ENCODE measurements at regions not wholly inside any gene's neighbourhood (a gene's known extent, or its start where the extent isn't known, plus 50 kb on each side); places are given as distances from the start of the nearest gene placed in this dataset.

DNA sequence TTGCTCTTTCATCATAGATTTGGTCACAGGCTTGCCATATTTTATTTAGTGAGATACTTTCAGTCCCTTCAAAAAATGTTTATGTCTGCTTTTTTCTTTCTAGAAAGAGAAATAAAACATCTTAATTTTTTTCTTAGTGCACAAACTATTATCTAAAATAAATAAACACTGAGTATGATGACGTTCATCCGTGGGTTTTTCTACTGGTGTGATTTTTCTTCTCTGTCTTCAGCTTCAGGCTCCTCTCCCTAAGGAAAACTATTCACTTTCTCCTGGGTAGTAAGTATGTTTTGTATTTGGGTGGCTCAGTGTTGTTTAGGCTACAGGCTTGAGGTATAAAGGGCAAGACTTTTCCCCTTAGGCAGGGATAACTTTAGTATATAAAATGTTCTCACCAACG lies 154.7 kb downstream of the DACT1 start:
- Histone ChIP-seq H3K27me3 (replicated peaks in 1 of 4; ENCODE audit: control insufficient read depth in 3 of 4, extremely low read depth in 1 of 4, insufficient read depth in 3 of 4, low read length in 3 of 4) (peaks cover 0 to 4% (median 0%) of the 10 kb centered on the region in 4 experiments; a peak in 1 of 7 replicates), H3K23ac (ENCODE audit: insufficient read length) (no peak overlapping the region), H4K5ac (ENCODE audit: insufficient read length, low read depth, low read length) (no peak overlapping the region), H3K9ac (replicated peaks in 1 of 4; ENCODE audit: extremely low read depth in 1 of 4, low read depth in 3 of 4, low read length in 3 of 4) (no peak overlapping the region), H3K14ac (ENCODE audit: insufficient read length) (no peak overlapping the region), H3K56ac (replicated peaks; ENCODE audit: insufficient read length, low read depth, low read length) (no peak overlapping the region), H4K91ac (replicated peaks; ENCODE audit: insufficient read length, low read length) (no peak overlapping the region), H3K79me1 (ENCODE audit: low read depth, low read length) (no peaks in the 10 kb centered on the region), H2BK5ac (ENCODE audit: low read depth, low read length) (no peak overlapping the region), H2BK120ac (replicated peaks; ENCODE audit: low read depth, low read length) (no peak overlapping the region), H3K18ac (ENCODE audit: extremely low read depth, low read length) (no peak overlapping the region), H4K20me1 (replicated peaks in 1 of 2; ENCODE audit: control insufficient read depth in 1 of 2, insufficient read depth in 2 of 2, low read length in 2 of 2) (no peaks in the 10 kb centered on the region), H2BK12ac (ENCODE audit: low read depth, low read length) (no peak overlapping the region), H3K9me3 (ENCODE audit: insufficient read depth in 2 of 2, low read depth in 1 of 2, low read length in 1 of 2) (no peaks in the 10 kb centered on the region), H3K4me3 (ENCODE audit: extremely low read depth in 1 of 4, insufficient read depth in 2 of 4, low read depth in 3 of 4, low read length in 4 of 4) (no peak overlapping the region), H3K4me1 (replicated peaks in 1 of 4; ENCODE audit: control insufficient read depth in 3 of 4, insufficient read depth in 4 of 4, low read length in 3 of 4) (peaks cover 0 to 4% (median 2%) of the 10 kb centered on the region in 4 experiments; a peak in 5 of 7 replicates), H3K23me2 (ENCODE audit: low read depth, low read length) (no peaks in the 10 kb centered on the region; the same call in 1 of the 2 replicates), H3K4ac (replicated peaks; ENCODE audit: insufficient read length, low read depth, low read length) (no peak overlapping the region), H2BK20ac (ENCODE audit: low read length) (no peak overlapping the region), H2BK15ac (ENCODE audit: low read length) (no peak overlapping the region), H3K36me3 (ENCODE audit: control insufficient read depth in 2 of 4, insufficient read depth in 4 of 4, low read length in 3 of 4) (no peaks in the 10 kb centered on the region), H3K79me2 (ENCODE audit: control insufficient read depth in 1 of 2, insufficient read depth in 2 of 2, low read length in 2 of 2) (no peaks in the 10 kb centered on the region), H2AFZ (ENCODE audit: low read length) (no peak overlapping the region), H2AK5ac (ENCODE audit: low read depth, low read length) (no peak overlapping the region), H3K27ac (ENCODE audit: low read depth, low read length) (no peak overlapping the region), H3K4me2 (ENCODE audit: insufficient read depth in 1 of 2, low read depth in 2 of 2, low read length in 2 of 2) (no peak overlapping the region), H4K8ac (ENCODE audit: extremely low read depth, insufficient read depth, low read length) (no peak overlapping the region)
- WGBS, 2 experiments (ENCODE audit: extremely low coverage in 1 of 2, insufficient coverage in 1 of 2, insufficient read length in 1 of 2, insufficient replicate concordance in 2 of 2, low coverage in 1 of 2, low lambda C conversion rate in 2 of 2, missing lambda C conversion rate in 1 of 2): 86% methylated on average over 3 of the region's 3 CpGs; no CpG with 5 or more reads in 1 of the 2 experiments
- POLR2A ChIA-PET (ENCODE audit: partially characterized antibody): no interaction called here
- no peak for DNase-seq (ENCODE audit: low read depth in 1 of 2, low spot score in 2 of 2)
- FAIRE-seq: no peak
- CTCF ChIA-PET (ENCODE audit: partially characterized antibody): interaction anchor here (1.0 kb wide), 1 partner anchor 24 kb away, joined by 3 read pairs; no protein-coding TSS in a partner anchor
- TF ChIP-seq YY1 (IDR thresholded peaks at IDR 0.05; ENCODE audit: low read depth, low read length) (no peak), CEBPB (IDR thresholded peaks at IDR 0.05; ENCODE audit: low read depth, low read length) (no peak), POLR2AphosphoS5 (IDR thresholded peaks at IDR 0.05; ENCODE audit: low read depth, low read length) (no peak), KDM5A (IDR thresholded peaks at IDR 0.05; ENCODE audit: low read length) (no peak), SP1 (IDR thresholded peaks at IDR 0.05; ENCODE audit: low read depth, low read length) (no peak), CBX5 (IDR thresholded peaks at IDR 0.05; ENCODE audit: low read depth, low read length) (no peak), RFX5 (IDR thresholded peaks at IDR 0.05; ENCODE audit: borderline replicate concordance, low read depth, low read length) (no peak), JUND (IDR thresholded peaks at IDR 0.05; ENCODE audit: low read length) (no peak), CREB1 (IDR thresholded peaks at IDR 0.05) (no peak), HDAC6 (IDR thresholded peaks at IDR 0.05; ENCODE audit: low read depth, low read length) (no peak)
- TF ChIP-seq, protein P1, sequence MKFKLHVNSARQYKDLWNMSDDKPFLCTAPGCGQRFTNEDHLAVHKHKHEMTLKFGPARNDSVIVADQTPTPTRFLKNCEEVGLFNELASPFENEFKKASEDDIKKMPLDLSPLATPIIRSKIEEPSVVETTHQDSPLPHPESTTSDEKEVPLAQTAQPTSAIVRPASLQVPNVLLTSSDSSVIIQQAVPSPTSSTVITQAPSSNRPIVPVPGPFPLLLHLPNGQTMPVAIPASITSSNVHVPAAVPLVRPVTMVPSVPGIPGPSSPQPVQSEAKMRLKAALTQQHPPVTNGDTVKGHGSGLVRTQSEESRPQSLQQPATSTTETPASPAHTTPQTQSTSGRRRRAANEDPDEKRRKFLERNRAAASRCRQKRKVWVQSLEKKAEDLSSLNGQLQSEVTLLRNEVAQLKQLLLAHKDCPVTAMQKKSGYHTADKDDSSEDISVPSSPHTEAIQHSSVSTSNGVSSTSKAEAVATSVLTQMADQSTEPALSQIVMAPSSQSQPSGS (IDR thresholded peaks at IDR 0.05; ENCODE audit: low read length): no peak
- TF ChIP-seq, protein P2, sequence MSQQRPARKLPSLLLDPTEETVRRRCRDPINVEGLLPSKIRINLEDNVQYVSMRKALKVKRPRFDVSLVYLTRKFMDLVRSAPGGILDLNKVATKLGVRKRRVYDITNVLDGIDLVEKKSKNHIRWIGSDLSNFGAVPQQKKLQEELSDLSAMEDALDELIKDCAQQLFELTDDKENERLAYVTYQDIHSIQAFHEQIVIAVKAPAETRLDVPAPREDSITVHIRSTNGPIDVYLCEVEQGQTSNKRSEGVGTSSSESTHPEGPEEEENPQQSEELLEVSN (IDR thresholded peaks at IDR 0.05): no peak
- TF ChIP-seq, protein P3, sequence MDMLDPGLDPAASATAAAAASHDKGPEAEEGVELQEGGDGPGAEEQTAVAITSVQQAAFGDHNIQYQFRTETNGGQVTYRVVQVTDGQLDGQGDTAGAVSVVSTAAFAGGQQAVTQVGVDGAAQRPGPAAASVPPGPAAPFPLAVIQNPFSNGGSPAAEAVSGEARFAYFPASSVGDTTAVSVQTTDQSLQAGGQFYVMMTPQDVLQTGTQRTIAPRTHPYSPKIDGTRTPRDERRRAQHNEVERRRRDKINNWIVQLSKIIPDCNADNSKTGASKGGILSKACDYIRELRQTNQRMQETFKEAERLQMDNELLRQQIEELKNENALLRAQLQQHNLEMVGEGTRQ (IDR thresholded peaks at IDR 0.05; ENCODE audit: low read length): no peak
